C4-2B (cell line): ENCODE measurements at regions not wholly inside any gene's neighbourhood (a gene's known extent, or its start where the extent isn't known, plus 50 kb on each side); places are given as distances from the start of the nearest gene placed in this dataset.

Experiments used
- CTCF ChIP-seq: fragments of 450-650 bp; conservative IDR thresholded peaks from 2 replicates; pipeline ENCODE4 v1.5.1; 2017; ENCODE audit warnings: mild to moderate bottlenecking
- ZFX ChIP-seq: fragments of 450-650 bp; IDR thresholded peaks from 2 replicates; pipeline ENCODE4 v1.6.1; 2017

- TF ChIP-seq CTCF (no peak), ZFX (no peak)
Observed at GRCh38 chr2:57515366-57515765, 531.2 kb upstream of the VRK2 start.
